AG04450 (cell line): ENCODE measurements at regions not wholly inside any gene's neighbourhood (a gene's known extent, or its start where the extent isn't known, plus 50 kb on each side); places are given as distances from the start of the nearest gene placed in this dataset.

Experiments used
- CTCF ChIA-PET: fragments of 300-600, 350-600 bp; formaldehyde crosslinking; extraction: SDS; loops from one replicate; lab custom pipeline; 2022; ENCODE audit warnings: antibody characterized with exemption, inconsistent platforms; lab: Charles Lee
- POLR2A ChIA-PET: fragments of 350-600 bp; formaldehyde crosslinking; extraction: SDS; loops from one replicate; lab custom pipeline; 2021; ENCODE audit warnings: antibody characterized with exemption, inconsistent platforms; lab: Yijun Ruan, JAX
- DNase-seq: peaks from one replicate; pipeline ENCODE4 v3.0.0-alpha.2; 2011; ENCODE audit warnings: low read depth, low spot score
- H3K27ac ChIP-seq: one replicate; pipeline ENCODE4 v1.5.1; 2012; ENCODE audit warnings: low read depth, low read length, control low read depth
- H3K27me3 ChIP-seq: one replicate; pipeline ENCODE4 v1.6.0; 2012; ENCODE audit warnings: low read length; ENCODE audit not compliant: control insufficient read depth, insufficient read depth
- H3K4me3 ChIP-seq: 2 replicates; pipeline ENCODE4 v1.5.1; 2011; ENCODE audit warnings: mild to moderate bottlenecking, low read depth, low read length, control low read depth
- H3K9me3 ChIP-seq: 2 replicates; pipeline ENCODE4 v1.5.1; 2012; ENCODE audit warnings: low read length; ENCODE audit not compliant: control insufficient read depth, insufficient read depth
- CTCF ChIP-seq: IDR thresholded peaks from 2 replicates; pipeline ENCODE4 v1.5.1; 2011; ENCODE audit warnings: low read depth, low read length, control low read depth, inconsistent platforms

GRCh38 chr12:114981036-114981435 is 297.1 kb upstream of the TBX3 start:
- no peak overlapping the region for H3K4me3 ChIP-seq
- no peaks in the 10 kb centered on the region for H3K27me3 ChIP-seq
- ChIA-PET POLR2A (no interaction called here), CTCF (interaction anchor here (1.7 kb wide), 2 partner anchors 31 to 297 kb away, joined by 3 to 6 read pairs; partner anchors contain the start of gene TBX3)
- no peak for TF ChIP-seq CTCF
- DNase-seq = no peak
- no peaks in the 10 kb centered on the region for H3K9me3 ChIP-seq
- H3K27ac ChIP-seq = no peak overlapping the region

GRCh38 chr12:114976959-114977358 is 293.0 kb upstream of the TBX3 start:
- Histone ChIP-seq H3K4me3 (no peak overlapping the region), H3K27ac (no peak overlapping the region), H3K27me3 (no peaks in the 10 kb centered on the region), H3K9me3 (no peaks in the 10 kb centered on the region)
- POLR2A ChIA-PET = no interaction called here
- DNase-seq = peak; percentile 54
- CTCF ChIA-PET = interaction anchor here (2.0 kb wide), 1 partner anchor 776 kb away, joined by 5 read pairs; no protein-coding TSS in a partner anchor
- TF ChIP-seq CTCF = no peak

GRCh38 chr12:114976372-114976771 is 292.4 kb upstream of the TBX3 start:
- no peak for DNase-seq
- no peak overlapping the region for H3K27ac ChIP-seq
- CTCF ChIA-PET = interaction anchor here (2.0 kb wide), 1 partner anchor 777 kb away, joined by 5 read pairs; no protein-coding TSS in a partner anchor
- no peak overlapping the region for H3K4me3 ChIP-seq
- TF ChIP-seq CTCF = no peak
- POLR2A ChIA-PET = no interaction called here
- no peaks in the 10 kb centered on the region for H3K9me3 ChIP-seq
- H3K27me3 ChIP-seq = no peaks in the 10 kb centered on the region

- CTCF ChIA-PET = interaction anchor here (2.0 kb wide), 1 partner anchor 777 kb away, joined by 5 read pairs; no protein-coding TSS in a partner anchor
- no peak for DNase-seq
- POLR2A ChIA-PET = no interaction called here
- H3K4me3 ChIP-seq = no peak overlapping the region
- TF ChIP-seq CTCF = no peak
- H3K27me3 ChIP-seq = no peaks in the 10 kb centered on the region
- no peaks in the 10 kb centered on the region for H3K9me3 ChIP-seq
- H3K27ac ChIP-seq = no peak overlapping the region
Measured at GRCh38 chr12:114975640-114976310, 291.8 kb upstream of the TBX3 start.
